Ascending aorta (tissue), 2 donors: ENCODE measurements at regions not wholly inside any gene's neighbourhood (a gene's known extent, or its start where the extent isn't known, plus 50 kb on each side); places are given as distances from the start of the nearest gene placed in this dataset.

Experiments
- DNase-seq, 2 donors: peaks; one replicate each; pipeline ENCODE4 v3.0.0-alpha.2; 2019; ENCODE audit warnings: low spot score in 2 of 2
- H3K27ac ChIP-seq, 2 donors: fragments of 200-600 bp; sonication (generic); one replicate each; pipeline ENCODE4 v1.5.1; 2016 to 2017; ENCODE audit warnings: mild to moderate bottlenecking in 1 of 2
- H3K27me3 ChIP-seq: fragments of 200-600 bp; sonication (generic); one replicate; pipeline ENCODE4 v1.5.1; 2017
- H3K36me3 ChIP-seq, 2 donors: fragments of 200-600 bp; sonication (generic); one replicate each; pipeline ENCODE4 v1.5.1; 2016
- H3K4me1 ChIP-seq, 2 donors: fragments of 200-600 bp; sonication (generic); one replicate each; pipeline ENCODE4 v1.5.1; 2016 to 2017; ENCODE audit warnings: mild to moderate bottlenecking in 1 of 2
- H3K4me3 ChIP-seq, 2 donors: fragments of 200-600 bp; sonication (generic); one replicate each; pipeline ENCODE4 v1.5.1; 2016 to 2017; ENCODE audit warnings: mild to moderate bottlenecking in 1 of 2
- H3K9me3 ChIP-seq, 2 donors: fragments of 200-600 bp; sonication (generic); one replicate each; pipeline ENCODE4 v1.5.1; 2016
- CTCF ChIP-seq, 3 experiments: fragments of 200-600 bp in 2 of 3; fragments of 450-650 bp in 1 of 3; sonication (generic) in 2 of 3; IDR thresholded peaks; one replicate each; pipeline ENCODE4 v1.5.1; 2016 to 2019; ENCODE audit warnings: antibody characterized with exemption in 3 of 3, mild to moderate bottlenecking in 1 of 3, moderate library complexity in 1 of 3
- intact Hi-C: fragments of 100-400 bp; cut with DNase I; formaldehyde crosslinking; loops from one replicate; pipeline ENCODE4 v1.15.1; 2023

DNA sequence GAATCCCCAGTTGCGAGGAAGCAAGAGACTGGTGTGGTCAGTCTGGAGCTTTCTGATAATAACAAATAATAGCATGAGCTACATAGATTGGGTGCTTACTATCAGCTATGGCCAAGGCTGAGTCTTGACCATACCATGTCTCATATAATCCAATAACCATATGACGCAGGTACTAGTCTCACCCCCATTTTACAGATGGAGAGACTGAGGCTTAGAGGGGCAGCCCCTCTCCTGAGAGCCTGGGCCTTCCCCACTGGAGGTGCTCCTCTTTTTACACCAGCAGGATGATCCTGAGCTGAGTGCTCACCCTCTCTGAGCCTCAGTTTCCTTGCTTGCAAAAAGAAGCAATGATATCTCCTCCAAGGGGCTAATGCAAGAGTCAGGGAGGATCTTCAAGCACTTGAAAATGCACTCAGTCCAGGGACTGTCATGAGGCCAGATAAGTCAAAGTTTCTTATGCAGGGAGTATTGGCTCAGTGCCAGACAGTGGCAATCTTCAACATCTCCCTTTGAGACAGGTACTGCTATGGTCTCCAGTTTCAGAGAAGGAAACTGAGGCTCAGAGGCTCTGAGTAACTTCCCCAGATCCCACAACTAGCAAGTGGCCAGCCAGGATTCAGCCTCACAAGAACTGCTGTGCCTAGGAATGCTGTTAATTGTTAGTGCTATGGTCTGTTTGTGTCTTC, 149.7 kb downstream of the TFCP2L1 start:
- H3K36me3 ChIP-seq, result no peaks in the 10 kb centered on the region
- no peaks in the 10 kb centered on the region for H3K9me3 ChIP-seq
- intact Hi-C loops, result no loop called here
- TF ChIP-seq CTCF (IDR thresholded peaks at IDR 0.05), result no peak
- H3K27ac ChIP-seq, result no peak overlapping the region
- H3K4me3 ChIP-seq, result no peak overlapping the region
- H3K27me3 ChIP-seq, result no peaks in the 10 kb centered on the region
- DNase-seq, result no peak
- H3K4me1 ChIP-seq, result no peaks in the 10 kb centered on the region

DNA sequence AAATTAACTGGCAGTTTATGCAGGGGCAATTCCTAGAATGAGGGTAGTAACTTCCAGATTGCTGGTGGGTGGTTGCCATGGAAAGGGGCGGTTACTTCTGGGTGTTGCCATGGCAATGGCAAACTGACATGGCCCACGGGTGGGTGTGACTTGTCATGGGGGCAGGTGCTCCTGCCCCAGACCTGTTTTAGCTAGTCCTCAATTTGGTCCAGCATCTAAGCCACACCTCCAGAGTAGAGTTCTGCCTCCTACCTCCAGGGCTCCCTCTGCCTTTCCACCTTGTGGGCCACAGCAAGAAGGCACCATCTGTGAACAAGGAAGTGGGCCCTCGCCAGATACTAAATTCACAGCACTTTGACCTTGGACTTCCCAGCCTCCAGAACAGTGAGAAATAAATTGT, 148.7 kb downstream of the TFCP2L1 start:
- intact Hi-C loops, result no loop called here
- Histone ChIP-seq H3K9me3 (no peaks in the 10 kb centered on the region), H3K27me3 (no peaks in the 10 kb centered on the region), H3K4me3 (no peak overlapping the region), H3K36me3 (no peaks in the 10 kb centered on the region), H3K27ac (no peak overlapping the region), H3K4me1 (no peaks in the 10 kb centered on the region)
- no peak for TF ChIP-seq CTCF (IDR thresholded peaks at IDR 0.05)
- DNase-seq, result no peak

GRCh38 chr2:121137571-121137970, 147.4 kb downstream of the TFCP2L1 start:
- no peak overlapping the region for H3K4me3 ChIP-seq
- H3K27ac ChIP-seq, result no peak overlapping the region
- no peaks in the 10 kb centered on the region for H3K9me3 ChIP-seq
- no peaks in the 10 kb centered on the region for H3K4me1 ChIP-seq
- H3K36me3 ChIP-seq, result no peaks in the 10 kb centered on the region
- intact Hi-C loops, result no loop called here
- no peak for DNase-seq
- H3K27me3 ChIP-seq, result no peaks in the 10 kb centered on the region
- no peak for TF ChIP-seq CTCF (IDR thresholded peaks at IDR 0.05)

GRCh38 chr2:121140734-121141133, 144.3 kb downstream of the TFCP2L1 start:
- no peaks in the 10 kb centered on the region for H3K4me1 ChIP-seq
- no peak for DNase-seq
- no peaks in the 10 kb centered on the region for H3K27me3 ChIP-seq
- intact Hi-C loops, result no loop called here
- H3K9me3 ChIP-seq, result no peaks in the 10 kb centered on the region
- H3K27ac ChIP-seq, result no peak overlapping the region
- no peaks in the 10 kb centered on the region for H3K36me3 ChIP-seq
- TF ChIP-seq CTCF (IDR thresholded peaks at IDR 0.05), result no peak
- no peak overlapping the region for H3K4me3 ChIP-seq

DNA sequence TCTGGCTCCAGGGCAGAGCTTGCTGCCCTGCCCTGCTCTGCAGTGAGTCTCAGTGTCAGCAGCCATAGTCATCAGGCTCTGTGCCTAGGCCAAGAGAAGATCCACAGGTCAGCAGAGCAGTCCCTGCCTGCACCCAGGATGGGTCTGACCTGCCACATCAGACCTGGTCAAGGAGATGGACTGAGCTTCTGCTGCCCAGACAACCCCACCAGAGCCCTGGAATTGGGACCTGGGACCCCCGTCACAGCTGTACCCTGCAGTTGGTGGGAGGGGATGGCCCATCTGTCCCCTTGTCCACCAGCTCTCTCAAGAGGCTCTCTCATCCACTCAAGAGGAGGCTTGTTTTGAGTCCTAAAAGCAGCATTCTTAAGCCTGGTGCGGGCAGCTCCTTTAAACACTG, 142.6 kb downstream of the TFCP2L1 start:
- H3K27ac ChIP-seq, result no peak overlapping the region
- H3K27me3 ChIP-seq, result no peaks in the 10 kb centered on the region
- no peaks in the 10 kb centered on the region for H3K4me1 ChIP-seq
- H3K4me3 ChIP-seq, result no peak overlapping the region
- intact Hi-C loops, result no loop called here
- no peak for DNase-seq
- H3K9me3 ChIP-seq, result no peaks in the 10 kb centered on the region
- no peak for TF ChIP-seq CTCF (IDR thresholded peaks at IDR 0.05)
- H3K36me3 ChIP-seq, result no peaks in the 10 kb centered on the region

GRCh38 chr2:121144111-121144510, 140.9 kb downstream of the TFCP2L1 start:
- DNase-seq, result no peak
- Histone ChIP-seq H3K27ac (no peak overlapping the region), H3K4me1 (no peaks in the 10 kb centered on the region), H3K4me3 (no peak overlapping the region), H3K27me3 (no peaks in the 10 kb centered on the region), H3K9me3 (no peaks in the 10 kb centered on the region), H3K36me3 (no peaks in the 10 kb centered on the region)
- intact Hi-C loops, result no loop called here
- no peak for TF ChIP-seq CTCF (IDR thresholded peaks at IDR 0.05)
